Gastrocnemius medialis (tissue), 4 donors: ENCODE measurements at regions not wholly inside any gene's neighbourhood (a gene's known extent, or its start where the extent isn't known, plus 50 kb on each side); places are given as distances from the start of the nearest gene placed in this dataset.

ENCODE experiments used
- CTCF ChIP-seq, 5 experiments: fragments of 450-650 bp in 3 of 5; fragments of 200-600 bp in 2 of 5; sonication (generic) in 2 of 5; IDR thresholded peaks in 4 of 5; conservative IDR thresholded peaks in 1 of 5; 1 replicate in 4 of 5; 2 replicates in 1 of 5; pipeline ENCODE4 v1.5.1; 2016 to 2019; ENCODE audit warnings: antibody characterized with exemption in 5 of 5, mild to moderate bottlenecking in 3 of 5, moderate library complexity in 3 of 5
- POLR2A ChIP-seq, 2 donors: fragments of 450-650 bp; IDR thresholded peaks; one replicate each; pipeline ENCODE4 v1.6.1; 2017; ENCODE audit warnings: antibody characterized with exemption in 2 of 2, mild to moderate bottlenecking in 2 of 2, moderate library complexity in 2 of 2

- TF ChIP-seq CTCF (IDR thresholded peaks at IDR 0.05 in 4 of 5, conservative IDR thresholded peaks at IDR 0.05 in 1 of 5) (no peak), POLR2A (IDR thresholded peaks at IDR 0.05) (no peak)
Measured at GRCh38 chr4:144259285-144259684, 118.8 kb upstream of the GYPA start.
